GM12878 (cell line): ENCODE measurements at regions not wholly inside any gene's neighbourhood (a gene's known extent, or its start where the extent isn't known, plus 50 kb on each side); places are given as distances from the start of the nearest gene placed in this dataset.
"Not testable (repeated sequence)": the region's sequence is repeated elsewhere in the genome, so short reads cannot be mapped to it uniquely, and the experiment has no call there.

ENCODE experiments used
- ATAC-seq: fragments of 200-7000 bp; cut with Tn5 transposase; 3 replicates; pipeline ENCODE4 v1.9.1; 2020; ENCODE audit warnings: mild to moderate bottlenecking, moderate library complexity
- BruUV-seq: library from RNA; stranded (reverse); fragments of 400-500 nt; replicated peaks from 2 replicates; lab custom pipeline; 2021; lab: Mats Ljungman, UMichigan
- CTCF ChIA-PET: fragments of 300-600 bp; sonication (Branson Sonifier 250); formaldehyde crosslinking; extraction: SDS; loops from one replicate; lab custom pipeline; 2021; ENCODE audit warnings: inconsistent platforms; lab: Yijun Ruan, JAX
- POLR2A ChIA-PET: fragments of 350-600 bp; formaldehyde crosslinking; extraction: SDS; loops from one replicate; lab custom pipeline; 2021; ENCODE audit warnings: inconsistent platforms; lab: Charles Lee
- RAD21 ChIA-PET: fragments of 300-600 bp; sonication (Branson Sonifier 250); formaldehyde crosslinking; loops from one replicate; lab custom pipeline; 2023; ENCODE audit warnings: antibody characterized with exemption; ENCODE audit not compliant: unreplicated experiment; lab: Charles Lee
- SMC1A ChIA-PET: fragments of 300-600 bp; sonication (Branson Sonifier 250); formaldehyde crosslinking; loops from one replicate; lab custom pipeline; 2023; ENCODE audit not compliant: unreplicated experiment, uncharacterized antibody; lab: Charles Lee
- DNase-seq: peaks from one replicate; pipeline ENCODE4 v3.0.0-alpha.2; 2011; ENCODE audit warnings: low read depth, low spot score
- FAIRE-seq: peaks from 3 replicates; lab custom pipeline; 2011; peaks lifted over from hg19 to GRCh38; lab: Jason Lieb, UNC
- H2AFZ ChIP-seq: 2 replicates; pipeline ENCODE4 v1.6.0; 2011; ENCODE audit warnings: low read depth, low read length, control low read depth; ENCODE audit not compliant: control insufficient read depth
- H3K27ac ChIP-seq: 2 replicates; pipeline ENCODE4 v1.5.1; 2011; ENCODE audit warnings: control low read depth; ENCODE audit not compliant: control insufficient read depth, insufficient read depth
- H3K27me3 ChIP-seq, 2 experiments: replicated peaks in 1 of 2; 2 replicates each; pipeline versions ENCODE4 v1.6.0 to v1.6.1; 2011; ENCODE audit warnings: low read length in 1 of 2; ENCODE audit not compliant: control insufficient read depth in 2 of 2, insufficient read depth in 2 of 2
- H3K36me3 ChIP-seq, 2 experiments: 2 replicates each; pipeline ENCODE4 v1.5.1; 2011; ENCODE audit warnings: low read length in 1 of 2; ENCODE audit not compliant: control insufficient read depth in 2 of 2, insufficient read depth in 2 of 2
- H3K4me1 ChIP-seq: 2 replicates; pipeline ENCODE4 v1.6.1; 2011; ENCODE audit warnings: mild to moderate bottlenecking, low read length, moderate library complexity, mixed read lengths; ENCODE audit not compliant: control insufficient read depth, insufficient read depth
- H3K4me2 ChIP-seq: 2 replicates; pipeline ENCODE4 v1.6.0; 2011; ENCODE audit warnings: control low read depth; ENCODE audit not compliant: control insufficient read depth, insufficient read depth
- H3K4me3 ChIP-seq: fragments of 200-600 bp; sonication (generic); 2 replicates; pipeline ENCODE4 v1.5.1; 2016
- H3K79me2 ChIP-seq: 2 replicates; pipeline ENCODE4 v1.6.0; 2011; ENCODE audit warnings: low read length; ENCODE audit not compliant: control insufficient read depth, insufficient read depth
- H3K9ac ChIP-seq: 2 replicates; pipeline ENCODE4 v1.8.0; 2011; ENCODE audit warnings: low read length, control low read depth, mixed read lengths; ENCODE audit not compliant: control insufficient read depth, insufficient read depth
- H3K9me3 ChIP-seq: replicated peaks from 3 replicates; pipeline ENCODE4 v1.5.1; 2011; ENCODE audit warnings: mild to moderate bottlenecking, low read length; ENCODE audit not compliant: control insufficient read depth, insufficient read depth
- H4K20me1 ChIP-seq: 2 replicates; pipeline ENCODE4 v1.6.0; 2011; ENCODE audit not compliant: control insufficient read depth, insufficient read depth
- CHD1 ChIP-seq: IDR thresholded peaks from 2 replicates; pipeline ENCODE4 v1.6.1; 2012; ENCODE audit warnings: low read depth, low read length, improper control_type of control experiment
- CREB1 ChIP-seq: IDR thresholded peaks from 2 replicates; pipeline ENCODE4 v1.6.1; 2012; ENCODE audit warnings: low read depth, mild to moderate bottlenecking, inconsistent platforms
- CREM ChIP-seq: IDR thresholded peaks from 2 replicates; pipeline ENCODE4 v1.6.1; 2014; ENCODE audit warnings: antibody characterized with exemption, low read depth
- ELK1 ChIP-seq: IDR thresholded peaks from 2 replicates; pipeline ENCODE4 v1.6.1; 2012; ENCODE audit warnings: low read depth, low read length, improper control_type of control experiment
- ETV6 ChIP-seq, 2 experiments: fragments of 450-650 bp in 1 of 2; IDR thresholded peaks in 1 of 2; conservative IDR thresholded peaks in 1 of 2; 2 replicates each; pipeline ENCODE4 v1.6.1; 2014; ENCODE audit warnings: antibody characterized with exemption in 1 of 2, borderline replicate concordance in 1 of 2, low read depth in 1 of 2, mild to moderate bottlenecking in 1 of 2, moderate library complexity in 1 of 2
- GABPA ChIP-seq: IDR thresholded peaks from 2 replicates; pipeline ENCODE4 v1.6.1; 2014; ENCODE audit warnings: antibody characterized with exemption, low read depth, mild to moderate bottlenecking, inconsistent platforms
- IKZF1 ChIP-seq: fragments of 450-650 bp; conservative IDR thresholded peaks from 2 replicates; pipeline ENCODE4 v1.6.1; 2017; ENCODE audit warnings: antibody characterized with exemption, mild to moderate bottlenecking
- JUNB ChIP-seq: IDR thresholded peaks from 2 replicates; pipeline ENCODE4 v1.6.1; 2016; ENCODE audit warnings: antibody characterized with exemption, mild to moderate bottlenecking
- KDM1A ChIP-seq: fragments of 200-600 bp; sonication (generic); IDR thresholded peaks from 2 replicates; pipeline ENCODE4 v1.6.1; 2016; ENCODE audit warnings: borderline replicate concordance
- MXI1 ChIP-seq: fragments of 150-350 bp; IDR thresholded peaks from 2 replicates; pipeline ENCODE4 v1.6.1; 2011; ENCODE audit warnings: low read depth, mild to moderate bottlenecking, inconsistent platforms, low read length, improper control_type of control experiment
- NR2C1 ChIP-seq: fragments of 450-650 bp; IDR thresholded peaks from 2 replicates; pipeline ENCODE4 v1.6.1; 2017; ENCODE audit warnings: antibody characterized with exemption, mild to moderate bottlenecking, moderate library complexity
- PAX8 ChIP-seq: fragments of 450-650 bp; IDR thresholded peaks from 2 replicates; pipeline ENCODE4 v1.6.1; 2017; ENCODE audit warnings: mild to moderate bottlenecking, moderate library complexity
- PBX3 ChIP-seq: IDR thresholded peaks from 2 replicates; pipeline ENCODE4 v1.6.1; 2011; ENCODE audit warnings: mild to moderate bottlenecking, low read depth, low read length, moderate library complexity; ENCODE audit not compliant: insufficient replicate concordance
- SIN3A ChIP-seq: IDR thresholded peaks from 2 replicates; pipeline ENCODE4 v1.6.1; 2012; ENCODE audit warnings: low read depth, low read length, improper control_type of control experiment
- SMAD5 ChIP-seq: IDR thresholded peaks from 2 replicates; pipeline ENCODE4 v1.6.1; 2016; ENCODE audit warnings: antibody characterized with exemption, low read depth
- SP1 ChIP-seq: IDR thresholded peaks from one replicate; pipeline ENCODE4 v1.6.1; 2011; ENCODE audit warnings: low read depth, low read length
- SUPT20H ChIP-seq: IDR thresholded peaks from 2 replicates; pipeline ENCODE4 v1.6.1; 2011; ENCODE audit warnings: low read depth, mild to moderate bottlenecking, low read length, moderate library complexity, borderline replicate concordance; ENCODE audit not compliant: control insufficient read depth
- ZNF24 ChIP-seq: fragments of 450-650 bp; IDR thresholded peaks from 2 replicates; pipeline ENCODE4 v1.6.1; 2017; ENCODE audit warnings: antibody characterized with exemption, mild to moderate bottlenecking
- WGBS: methylation state at CpG from one replicate; pipeline ENCODE4 v1.1.6; 2016; ENCODE audit warnings: low lambda C conversion rate; ENCODE audit not compliant: insufficient replicate concordance, insufficient coverage; ENCODE audit errors: missing lambda C conversion rate; 5-methylcytosine and 5-hydroxymethylcytosine counted together
- in situ Hi-C: fragments of 300-500 bp; cut with MboI; formaldehyde crosslinking; loops from 9 replicates; pipeline ENCODE4 v1.14.3; 2018; ENCODE audit warnings: mixed read lengths
- intact Hi-C: fragments of 100-400 bp; cut with micrococcal nuclease; formaldehyde crosslinking; loops from one replicate; pipeline ENCODE4 v1.14.2; 2022; ENCODE audit not compliant: unreplicated experiment

- FAIRE-seq, DNase-seq, BruUV-seq, H3K4me3 ChIP-seq, H2AFZ ChIP-seq, H3K4me1 ChIP-seq, H4K20me1 ChIP-seq, CTCF ChIA-PET, ATAC-seq, SMC1A ChIA-PET, H3K36me3 ChIP-seq, in situ Hi-C loops, H3K9ac ChIP-seq, H3K4me2 ChIP-seq, H3K27ac ChIP-seq, RAD21 ChIA-PET, H3K79me2 ChIP-seq, H3K27me3 ChIP-seq, intact Hi-C loops, H3K9me3 ChIP-seq, POLR2A ChIA-PET: not testable (repeated sequence)
- WGBS, result 70% methylated on average over 29 of the region's 29 CpGs
Measured at GRCh38 chr7:86440420-86440819, 203.3 kb upstream of the GRM3 start.

GRCh38 chr7:86437951-86438450, 205.7 kb upstream of the GRM3 start:
- WGBS, result 0% methylated on average over 2 of the region's 2 CpGs
- in situ Hi-C loops, result no loop called here
- TF ChIP-seq CHD1 (no peak), SUPT20H (no peak), ETV6 (conservative IDR thresholded peaks at IDR 0.05 in 1 of 2, IDR thresholded peaks at IDR 0.05 in 1 of 2; ENCODE audit: borderline replicate concordance in 1 of 2, low read depth in 1 of 2) (no peak), GABPA (no peak), KDM1A (no peak), JUNB (no peak), PBX3 (no peak), SMAD5 (no peak), CREB1 (no peak), NR2C1 (no peak), MXI1 (no peak), IKZF1 (no peak), CREM (no peak), ELK1 (no peak), ZNF24 (no peak), SIN3A (no peak), PAX8 (no peak), SP1 (no peak)

More at GRCh38 chr7:86437951-86438450, 205.7 kb upstream of the GRM3 start:
- ChIA-PET RAD21 (no interaction called here), CTCF (no interaction called here), SMC1A (no interaction called here), POLR2A (no interaction called here)
- Histone ChIP-seq H3K4me1 (no peaks in the 10 kb centered on the region), H3K4me3 (no peak overlapping the region), H3K79me2 (no peaks in the 10 kb centered on the region), H3K36me3 (no peaks in the 10 kb centered on the region), H3K4me2 (no peak overlapping the region), H3K9me3 (no peaks in the 10 kb centered on the region), H3K27me3 (no peaks in the 10 kb centered on the region), H4K20me1 (no peaks in the 10 kb centered on the region), H2AFZ (no peak overlapping the region), H3K9ac (no peak overlapping the region), H3K27ac (no peak overlapping the region)
- ATAC-seq (no peak), DNase-seq (no peak), FAIRE-seq (no peak)
- intact Hi-C loops, result loop anchor here (5.0 kb wide), 1 partner anchor 51 kb away; no protein-coding TSS in a partner anchor
- no TSS peak for BruUV-seq
